ENCODE measurements at regions not wholly inside any gene's neighbourhood (a gene's known extent, or its start where the extent isn't known, plus 50 kb on each side); places are given as distances from the start of the nearest gene placed in this dataset.

- TF ChIP-seq YY1 (IDR thresholded peaks at IDR 0.05; ENCODE audit: insufficient read depth, insufficient read length): no peak
- TF ChIP-seq ZNF274 (IDR thresholded peaks at IDR 0.05; ENCODE audit: low read depth, low read length): no peak
- no peak for TF ChIP-seq SUZ12 (IDR thresholded peaks at IDR 0.05; ENCODE audit: extremely low read depth, insufficient read depth, insufficient read length)
These were observed 237.2 kb upstream of the BMP2 start for GRCh38 chr20:6530254-6530653.

Data from NT2/D1 (cell line).